IMR-90 (cell line): ENCODE measurements at regions not wholly inside any gene's neighbourhood (a gene's known extent, or its start where the extent isn't known, plus 50 kb on each side); places are given as distances from the start of the nearest gene placed in this dataset.
"Not testable (repeated sequence)": the region's sequence is repeated elsewhere in the genome, so short reads cannot be mapped to it uniquely, and the experiment has no call there.

ENCODE experiments used
- BHLHE40 ChIP-seq: fragments of 150-350 bp; IDR thresholded peaks from 2 replicates; pipeline ENCODE4 v1.6.1; 2016; ENCODE audit warnings: mild to moderate bottlenecking, low read depth, low read length
- CTCF ChIP-seq: conservative IDR thresholded peaks from 2 replicates; pipeline ENCODE4 v1.5.1; 2012; ENCODE audit warnings: mild to moderate bottlenecking, low read depth, low read length, improper control_type of control experiment
- FOS ChIP-seq: fragments of 150-350 bp; IDR thresholded peaks from 2 replicates; pipeline ENCODE4 v1.6.1; 2016; ENCODE audit warnings: low read depth, low read length
- POLR2A ChIP-seq: IDR thresholded peaks from 2 replicates; pipeline ENCODE4 v1.6.1; 2012; ENCODE audit warnings: mild to moderate bottlenecking, low read depth, low read length
- RAD21 ChIP-seq: IDR thresholded peaks from 2 replicates; pipeline ENCODE4 v1.6.1; 2012; ENCODE audit warnings: low read length, improper control_type of control experiment

- TF ChIP-seq CTCF, POLR2A, BHLHE40, RAD21, FOS: not testable (repeated sequence)
Measured at GRCh38 chr16:21532996-21533395, 66.4 kb upstream of the METTL9 start.
